HG03439 (cell line): ENCODE measurements at regions not wholly inside any gene's neighbourhood (a gene's known extent, or its start where the extent isn't known, plus 50 kb on each side); places are given as distances from the start of the nearest gene placed in this dataset.
"Not testable (repeated sequence)": the region's sequence is repeated elsewhere in the genome, so short reads cannot be mapped to it uniquely, and the experiment has no call there.

Experiments
- ATAC-seq: cut with Tn5 transposase; IDR thresholded peaks from one replicate; pipeline ENCODE4 v1.9.1; 2021; ENCODE audit warnings: mild to moderate bottlenecking, moderate library complexity; ENCODE audit not compliant: unreplicated experiment

- ATAC-seq = no peak
Observed at GRCh38 chr18:11391661-11392060, 217.7 kb upstream of the SLC35G4 start.

GRCh38 chr18:11388755-11389680 lies 220.4 kb upstream of the SLC35G4 start:
- no peak for ATAC-seq

- no peak for ATAC-seq
Observed at GRCh38 chr18:11387880-11388279, 221.5 kb upstream of the SLC35G4 start.

- ATAC-seq = no peak
Observed at GRCh38 chr18:11383381-11383780, 226.0 kb upstream of the SLC35G4 start.

- no peak for ATAC-seq
Observed at GRCh38 chr18:11380968-11381367, 228.4 kb upstream of the SLC35G4 start.

- no peak for ATAC-seq
Observed at GRCh38 chr18:11379660-11380059, 229.7 kb upstream of the SLC35G4 start.

GRCh38 chr18:11377766-11378540 lies 228.6 kb upstream of the PIEZO2 start:
- no peak for ATAC-seq

GRCh38 chr18:11372163-11372562 lies 222.8 kb upstream of the PIEZO2 start:
- ATAC-seq = no peak

- ATAC-seq = no peak
Observed at GRCh38 chr18:11369556-11369955, 220.2 kb upstream of the PIEZO2 start.

GRCh38 chr18:11368020-11368419 lies 218.7 kb upstream of the PIEZO2 start:
- no peak for ATAC-seq

- no peak for ATAC-seq
Observed at GRCh38 chr18:11367351-11367750, 218.0 kb upstream of the PIEZO2 start.

GRCh38 chr18:11366410-11366809 lies 217.0 kb upstream of the PIEZO2 start:
- ATAC-seq = no peak

GRCh38 chr18:11362856-11363255 lies 213.5 kb upstream of the PIEZO2 start:
- no peak for ATAC-seq

GRCh38 chr18:11361862-11362261 lies 212.5 kb upstream of the PIEZO2 start:
- not testable (repeated sequence) for ATAC-seq

GRCh38 chr18:11357678-11358077 lies 208.3 kb upstream of the PIEZO2 start:
- ATAC-seq = no peak

GRCh38 chr18:11344576-11344975 lies 195.2 kb upstream of the PIEZO2 start:
- ATAC-seq = not testable (repeated sequence)

- ATAC-seq = no peak
Observed at GRCh38 chr18:11343096-11343495, 193.7 kb upstream of the PIEZO2 start.

GRCh38 chr18:11342115-11342514 lies 192.7 kb upstream of the PIEZO2 start:
- ATAC-seq = not testable (repeated sequence)

- ATAC-seq = no peak
Observed at GRCh38 chr18:11339188-11339775, 189.9 kb upstream of the PIEZO2 start.

GRCh38 chr18:11336241-11336640 lies 186.9 kb upstream of the PIEZO2 start:
- ATAC-seq = no peak

GRCh38 chr18:11327391-11328009 lies 178.1 kb upstream of the PIEZO2 start:
- ATAC-seq = no peak
